RCC 7860 (cell line): ENCODE measurements at regions not wholly inside any gene's neighbourhood (a gene's known extent, or its start where the extent isn't known, plus 50 kb on each side); places are given as distances from the start of the nearest gene placed in this dataset.
"Not testable (repeated sequence)": the region's sequence is repeated elsewhere in the genome, so short reads cannot be mapped to it uniquely, and the experiment has no call there.

ENCODE experiments used
- DNase-seq: peaks from one replicate; pipeline ENCODE4 v3.0.0-alpha.2; 2015; ENCODE audit warnings: low spot score
- FAIRE-seq: peaks from 2 replicates; lab custom pipeline; 2012; peaks lifted over from hg19 to GRCh38; lab: Jason Lieb, UNC

DNA sequence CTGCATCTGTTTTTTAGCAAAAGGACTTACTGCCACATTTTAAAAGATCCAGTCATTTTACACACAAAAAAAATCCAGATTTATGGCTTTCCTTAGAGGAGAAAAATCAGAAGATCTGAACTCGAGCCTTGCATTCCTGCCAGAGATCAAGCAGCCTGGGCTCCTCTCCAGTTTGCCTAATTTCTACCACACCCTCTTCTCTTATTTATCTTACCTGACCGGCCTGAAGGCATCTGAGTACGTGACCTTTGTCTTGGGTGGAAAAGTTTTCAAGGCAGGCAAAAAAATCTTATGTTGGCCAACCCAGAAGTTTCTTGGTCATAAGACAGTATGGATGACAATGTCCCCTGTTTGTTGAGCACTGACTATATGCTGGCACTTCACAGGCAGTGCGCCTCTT, 60.3 kb downstream of the CHRD start:
- no peak for DNase-seq
- no peak for FAIRE-seq

DNA sequence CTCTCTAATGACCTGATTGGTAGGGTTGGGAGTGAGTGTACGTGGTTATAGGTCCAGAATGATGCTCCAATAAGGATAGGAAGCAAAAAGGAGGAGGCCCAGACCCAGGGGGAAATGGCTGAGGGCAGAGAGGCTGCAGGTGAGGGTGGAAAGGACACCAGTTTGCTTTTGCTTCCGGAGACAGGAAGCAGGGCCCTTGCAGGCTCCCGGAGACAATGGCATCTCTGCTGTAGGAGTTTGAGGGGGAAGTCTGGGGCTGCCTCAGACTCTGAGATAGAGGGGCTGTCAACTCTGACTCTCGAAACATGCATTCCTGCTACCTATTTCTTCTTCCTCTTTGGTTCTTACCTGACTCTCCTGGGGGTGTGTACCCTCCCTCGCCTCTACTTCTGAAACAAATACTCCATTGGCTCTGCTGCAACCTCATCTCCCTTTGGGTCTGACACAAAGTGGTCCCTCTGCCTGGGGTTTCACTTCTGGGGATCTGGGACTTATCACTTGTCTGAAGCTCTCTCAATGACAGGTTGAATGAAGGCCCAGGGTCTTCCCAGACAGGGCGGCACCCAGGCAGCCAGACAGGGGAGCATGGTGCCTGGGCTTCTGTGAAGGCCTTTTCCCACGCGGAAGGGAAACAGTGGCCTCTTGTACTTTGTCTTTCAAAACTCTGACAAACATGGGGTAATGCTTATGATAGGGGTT, 61.5 kb downstream of the CHRD start:
- DNase-seq (no peak), FAIRE-seq (no peak)

- DNase-seq: no peak
- FAIRE-seq: no peak
These were observed 63.5 kb downstream of the CHRD start for GRCh38 chr3:184443364-184443763.

DNA sequence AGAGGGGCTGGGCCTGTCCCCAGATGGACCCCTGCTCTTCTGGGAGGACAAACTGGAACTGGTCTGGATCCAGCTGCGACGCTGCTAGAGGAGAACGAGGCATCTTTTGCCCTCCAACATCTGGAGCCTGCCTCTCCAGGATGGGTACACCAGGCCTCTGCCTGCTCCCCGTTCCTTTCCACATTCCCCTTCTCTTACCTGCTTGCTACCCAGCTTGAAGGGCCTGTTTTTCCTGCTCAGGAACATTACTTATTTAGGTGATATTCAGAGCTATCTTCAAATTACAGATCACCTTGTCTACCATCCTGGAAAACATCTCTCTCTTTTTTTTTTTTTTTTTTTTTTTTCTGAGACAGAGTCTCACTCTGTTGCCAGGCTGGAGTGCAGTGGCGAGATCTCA, 64.0 kb downstream of the CHRD start:
- DNase-seq: no peak
- no peak for FAIRE-seq

GRCh38 chr3:184448321-184449160, 68.7 kb downstream of the CHRD start:
- FAIRE-seq (peak; percentile 32), DNase-seq (peak; percentile 72)

- DNase-seq (no peak), FAIRE-seq (no peak)
These were observed 69.3 kb downstream of the CHRD start for GRCh38 chr3:184449161-184449515.

GRCh38 chr3:184450547-184450946, 70.7 kb downstream of the CHRD start:
- FAIRE-seq (no peak), DNase-seq (no peak)

DNA sequence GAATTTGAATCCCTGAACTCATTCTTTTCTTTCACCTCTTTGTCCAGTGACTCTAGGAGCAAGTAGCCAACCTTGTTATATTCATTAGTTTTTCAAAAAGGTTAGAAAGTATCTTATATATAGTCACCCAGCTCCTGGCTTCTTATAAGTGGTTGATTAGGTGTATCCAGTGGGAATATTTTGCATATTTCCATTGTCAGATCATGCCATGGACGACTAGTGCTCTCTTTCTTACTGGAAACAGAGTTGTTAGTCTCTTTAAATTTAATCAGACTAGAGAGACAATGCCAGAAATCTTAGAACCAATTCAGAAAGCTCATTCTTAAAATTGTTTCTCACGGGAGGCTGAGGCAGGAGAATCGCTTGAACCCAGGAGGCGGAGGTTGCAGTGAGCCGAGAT, 73.4 kb downstream of the CHRD start:
- no peak for DNase-seq
- no peak for FAIRE-seq

GRCh38 chr3:184455991-184456390, 76.1 kb downstream of the CHRD start:
- FAIRE-seq: no peak

DNA sequence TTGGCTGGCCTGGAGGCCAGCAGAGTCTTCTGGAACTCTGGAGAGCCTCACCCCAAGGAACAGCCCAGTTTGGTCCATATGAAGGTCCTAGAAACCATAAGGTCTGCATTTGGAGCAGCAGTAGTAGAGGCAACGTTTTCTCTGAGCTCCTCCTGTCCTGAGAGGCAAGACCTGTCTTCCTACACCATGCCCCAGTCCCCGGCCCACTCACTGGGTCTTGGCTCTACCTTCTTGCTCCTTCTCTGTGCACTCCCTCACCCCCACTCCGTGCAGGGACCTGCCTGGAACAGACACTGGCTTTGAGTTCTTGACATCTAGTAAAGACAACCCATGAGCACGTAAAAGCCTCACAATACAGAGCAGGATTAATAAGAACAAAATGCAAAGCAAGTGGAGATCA, 76.6 kb downstream of the CHRD start:
- FAIRE-seq: no peak

More at GRCh38 chr3:184455991-184456390, 76.1 kb downstream of the CHRD start:
- DNase-seq: no peak

GRCh38 chr3:184457329-184457728, 77.5 kb downstream of the CHRD start:
- no peak for DNase-seq

More for the DNA sequence above, 76.6 kb downstream of the CHRD start:
- DNase-seq: no peak

DNA sequence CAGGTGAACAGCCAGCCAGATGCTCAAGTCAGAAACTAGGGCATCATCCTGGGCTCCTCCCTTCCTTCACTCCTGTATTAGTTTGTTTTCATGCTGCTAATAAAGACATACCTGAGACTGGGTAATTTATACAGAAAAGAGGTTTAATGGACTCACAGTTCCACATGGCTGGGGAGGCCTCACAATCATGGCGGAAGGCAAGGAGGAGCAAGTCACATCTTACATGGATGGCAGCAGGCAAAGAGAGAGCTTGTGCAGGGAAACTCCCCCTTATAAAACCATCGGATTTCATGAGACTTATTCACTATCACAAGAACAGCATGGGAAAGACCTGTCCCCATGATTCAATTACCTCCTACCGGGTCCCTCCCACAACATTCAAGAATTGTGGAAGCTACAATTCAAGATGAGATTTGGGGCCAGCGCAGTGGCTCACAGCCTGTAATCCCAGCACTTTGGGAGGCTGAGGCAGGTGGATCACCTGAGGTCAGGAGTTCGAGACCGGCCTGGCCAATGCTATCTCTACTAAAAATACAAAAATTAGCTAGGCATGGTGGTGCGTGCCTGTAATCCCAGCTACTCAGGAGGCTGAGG, 78.0 kb downstream of the CHRD start:
- not testable (repeated sequence) for DNase-seq, FAIRE-seq

More at GRCh38 chr3:184457329-184457728, 77.5 kb downstream of the CHRD start:
- no peak for FAIRE-seq

- peak; percentile 45 for DNase-seq
- FAIRE-seq: no peak
These were observed 79.5 kb downstream of the CHRD start for GRCh38 chr3:184459355-184459754.

DNA sequence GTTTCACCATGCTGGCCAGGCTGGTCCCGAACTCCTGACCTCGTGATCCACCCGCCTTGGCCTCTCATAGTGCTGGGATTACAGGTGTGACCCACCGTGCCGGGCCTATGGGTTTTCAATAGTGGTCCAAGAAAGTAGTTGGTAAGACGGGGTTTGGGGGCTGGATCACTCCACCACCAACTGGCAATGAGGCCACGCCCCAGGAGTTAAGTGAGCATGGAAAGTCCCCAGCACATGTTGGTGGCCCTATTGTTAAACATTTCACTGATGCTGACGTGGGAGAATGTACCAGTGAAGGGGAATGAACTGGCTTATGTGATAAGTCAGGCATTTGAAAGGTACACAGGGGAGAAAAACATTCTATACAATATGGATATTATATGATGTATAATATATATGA, 80.4 kb downstream of the CHRD start:
- no peak for FAIRE-seq
- no peak for DNase-seq

- DNase-seq: no peak
- FAIRE-seq: no peak
These were observed 81.4 kb downstream of the CHRD start for GRCh38 chr3:184461219-184461618.

DNA sequence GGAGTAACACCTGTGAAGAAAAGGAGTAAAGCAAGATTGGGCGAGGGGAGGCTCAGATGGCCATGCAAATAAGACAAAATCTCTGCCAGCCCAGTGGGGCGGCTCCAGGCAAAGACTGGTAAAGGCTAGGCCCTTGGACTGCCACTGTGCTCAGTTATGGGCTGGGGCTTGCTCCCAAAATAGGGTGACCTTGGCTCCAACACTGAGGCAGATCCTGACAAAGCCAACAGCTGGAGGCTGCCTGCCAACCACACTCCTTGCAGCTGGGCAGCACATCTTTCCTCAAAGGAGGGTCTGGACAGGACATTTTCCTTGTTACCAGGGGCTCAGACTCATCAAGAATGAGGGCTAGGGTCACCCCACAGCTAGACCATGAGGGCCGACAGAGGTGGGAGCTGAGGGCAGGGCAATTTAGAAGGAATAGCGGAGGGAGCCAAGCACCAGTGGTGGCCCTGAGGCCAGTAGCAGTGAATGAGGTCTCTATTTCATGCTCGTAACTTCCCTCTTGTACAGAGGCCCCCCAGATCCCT, 86.1 kb downstream of the CHRD start:
- no peak for FAIRE-seq
- DNase-seq: no peak

DNA sequence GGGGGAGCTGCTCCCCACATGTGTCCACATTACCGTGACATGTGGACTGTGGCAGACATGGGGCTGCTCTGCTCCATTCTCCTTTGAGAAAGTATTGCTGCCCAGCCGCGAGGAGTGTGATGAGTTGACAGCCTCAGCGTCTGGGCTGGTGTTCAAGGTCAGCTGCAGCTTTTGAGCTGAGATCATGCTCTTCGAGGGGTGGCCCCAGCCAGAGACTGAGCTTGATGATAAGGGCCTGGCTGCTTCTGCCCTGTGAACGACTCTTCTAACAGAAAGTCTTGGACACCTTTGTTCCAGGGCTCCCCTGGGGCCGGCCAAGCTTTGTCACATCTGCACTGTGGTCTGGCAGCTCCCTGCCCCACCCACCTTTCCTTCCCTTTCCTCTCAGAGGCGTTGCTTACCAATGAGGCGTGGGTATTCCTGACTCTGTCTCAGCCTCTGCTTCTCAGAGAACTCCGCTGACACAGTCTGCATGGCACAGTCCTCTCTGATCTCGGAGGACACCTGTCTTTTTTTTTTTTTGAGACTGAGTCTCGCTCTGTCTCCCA, 86.6 kb downstream of the CHRD start:
- DNase-seq: no peak
- FAIRE-seq: no peak

- no peak for DNase-seq
- no peak for FAIRE-seq
These were observed 87.3 kb downstream of the CHRD start for GRCh38 chr3:184467171-184467570.

DNA sequence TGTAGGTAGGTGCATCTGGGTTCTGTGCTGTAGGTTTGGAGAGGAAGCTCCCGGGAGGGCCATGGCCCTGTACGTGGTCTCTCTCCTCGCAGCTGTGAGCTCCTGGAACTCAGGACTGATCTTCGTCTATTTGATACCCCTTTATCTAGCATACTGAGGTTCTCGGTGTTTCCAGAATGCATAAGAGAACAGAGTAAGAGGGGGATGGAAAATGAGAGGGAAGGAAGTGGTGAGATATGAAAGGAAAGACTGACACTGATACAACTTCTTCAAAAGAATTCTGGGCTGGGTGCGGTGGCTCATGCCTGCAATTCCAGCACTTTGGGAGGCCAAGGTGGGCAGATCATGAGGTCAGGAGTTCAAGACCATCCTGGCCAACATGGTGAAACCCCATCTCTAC, 90.7 kb downstream of the CHRD start:
- no peak for DNase-seq
- FAIRE-seq: no peak

GRCh38 chr3:184471439-184471838, 90.1 kb upstream of the EPHB3 start:
- FAIRE-seq (no peak), DNase-seq (no peak)

- DNase-seq (no peak), FAIRE-seq (no peak)
These were observed 88.7 kb upstream of the EPHB3 start for GRCh38 chr3:184472723-184473428.
